VCaP (cell line): ENCODE measurements at regions not wholly inside any gene's neighbourhood (a gene's known extent, or its start where the extent isn't known, plus 50 kb on each side); places are given as distances from the start of the nearest gene placed in this dataset.

Source experiments
- H3K27ac ChIP-seq: fragments of 450-650 bp; 2 replicates; pipeline ENCODE4 v1.5.1; 2017
- TF ChIP-seq, protein P1 (sequence below): fragments of 450-650 bp; conservative IDR thresholded peaks from 2 replicates; pipeline ENCODE4 v1.5.1; 2017; ENCODE audit warnings: mild to moderate bottlenecking, moderate library complexity

DNA sequence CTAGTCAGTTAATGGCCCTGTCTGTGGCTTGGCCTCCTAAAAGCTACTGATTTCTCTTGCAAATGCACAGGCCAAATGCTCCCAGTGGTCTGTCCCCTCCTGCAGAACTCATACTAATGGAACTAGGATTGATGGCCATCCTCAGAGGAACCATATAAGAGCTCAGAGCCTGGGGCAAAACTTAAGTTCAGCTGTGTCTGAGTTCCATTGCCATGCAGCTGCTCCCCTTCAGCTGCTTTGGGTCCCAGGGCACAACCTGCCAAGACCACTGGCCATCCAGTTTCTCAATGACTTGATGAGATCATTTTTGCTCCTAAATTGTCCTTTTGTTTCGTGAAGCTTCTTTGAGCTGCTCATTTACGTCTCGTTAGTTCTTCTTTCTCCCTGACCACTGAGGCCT lies 529.5 kb upstream of the TBL1XR1 start:
- TF ChIP-seq, protein P1, sequence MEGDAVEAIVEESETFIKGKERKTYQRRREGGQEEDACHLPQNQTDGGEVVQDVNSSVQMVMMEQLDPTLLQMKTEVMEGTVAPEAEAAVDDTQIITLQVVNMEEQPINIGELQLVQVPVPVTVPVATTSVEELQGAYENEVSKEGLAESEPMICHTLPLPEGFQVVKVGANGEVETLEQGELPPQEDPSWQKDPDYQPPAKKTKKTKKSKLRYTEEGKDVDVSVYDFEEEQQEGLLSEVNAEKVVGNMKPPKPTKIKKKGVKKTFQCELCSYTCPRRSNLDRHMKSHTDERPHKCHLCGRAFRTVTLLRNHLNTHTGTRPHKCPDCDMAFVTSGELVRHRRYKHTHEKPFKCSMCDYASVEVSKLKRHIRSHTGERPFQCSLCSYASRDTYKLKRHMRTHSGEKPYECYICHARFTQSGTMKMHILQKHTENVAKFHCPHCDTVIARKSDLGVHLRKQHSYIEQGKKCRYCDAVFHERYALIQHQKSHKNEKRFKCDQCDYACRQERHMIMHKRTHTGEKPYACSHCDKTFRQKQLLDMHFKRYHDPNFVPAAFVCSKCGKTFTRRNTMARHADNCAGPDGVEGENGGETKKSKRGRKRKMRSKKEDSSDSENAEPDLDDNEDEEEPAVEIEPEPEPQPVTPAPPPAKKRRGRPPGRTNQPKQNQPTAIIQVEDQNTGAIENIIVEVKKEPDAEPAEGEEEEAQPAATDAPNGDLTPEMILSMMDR, result no peak
- H3K27ac ChIP-seq, result no peak overlapping the region

DNA sequence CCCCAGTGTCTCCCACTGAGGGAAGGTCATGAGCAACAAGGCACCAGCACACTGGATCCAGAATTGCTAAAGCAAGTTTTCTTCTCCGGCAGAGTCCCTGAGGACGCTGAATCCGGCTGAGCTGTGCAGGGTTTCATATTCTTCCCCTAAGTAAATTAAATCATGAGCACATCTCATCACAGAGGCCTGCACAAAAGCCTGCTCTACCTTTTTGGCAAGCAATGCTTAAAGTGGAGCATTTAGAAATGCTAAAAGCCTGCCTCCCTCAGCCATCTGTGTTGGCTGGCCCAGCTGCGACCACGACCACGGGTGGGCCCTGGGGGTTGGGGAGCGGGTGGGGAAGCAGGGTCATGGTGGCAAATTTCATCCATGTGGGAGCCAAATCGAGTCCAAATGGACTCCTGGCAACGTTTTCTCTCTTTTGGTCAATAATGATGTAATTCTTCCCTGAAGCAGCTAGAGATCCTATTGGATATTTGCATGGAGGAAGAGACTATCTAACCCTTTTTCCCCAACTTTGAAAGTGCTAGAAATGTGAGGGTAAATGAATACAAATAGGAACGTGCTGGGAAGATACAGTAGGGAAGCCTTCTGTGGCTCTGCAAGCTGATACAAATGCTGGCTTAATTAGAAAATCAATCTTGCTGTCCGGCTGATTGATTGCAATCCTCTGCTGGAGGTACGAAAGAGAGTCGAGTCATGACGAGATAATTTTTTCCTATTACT lies 532.8 kb upstream of the TBL1XR1 start:
- TF ChIP-seq, protein P1, result no peak
- no peak overlapping the region for H3K27ac ChIP-seq

DNA sequence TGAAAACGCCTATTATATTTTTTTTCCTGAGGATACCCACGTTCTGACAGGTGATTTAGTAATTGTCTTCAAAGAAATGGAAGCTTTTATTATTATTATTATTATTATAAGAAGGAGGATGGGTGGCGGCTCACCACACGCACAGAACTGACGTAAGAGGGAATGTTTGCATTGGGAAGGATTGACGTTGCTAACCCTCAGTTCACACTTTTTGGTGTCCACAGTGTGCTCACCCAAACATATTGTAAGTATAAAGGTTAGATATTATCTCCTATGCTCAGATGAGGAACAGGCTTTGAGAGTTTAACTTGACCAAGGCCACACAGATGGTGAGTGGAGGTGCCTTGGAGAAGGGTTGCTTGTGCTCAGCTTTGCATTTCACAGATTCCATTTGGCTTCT lies 533.5 kb upstream of the TBL1XR1 start:
- TF ChIP-seq, protein P1, result no peak

DNA sequence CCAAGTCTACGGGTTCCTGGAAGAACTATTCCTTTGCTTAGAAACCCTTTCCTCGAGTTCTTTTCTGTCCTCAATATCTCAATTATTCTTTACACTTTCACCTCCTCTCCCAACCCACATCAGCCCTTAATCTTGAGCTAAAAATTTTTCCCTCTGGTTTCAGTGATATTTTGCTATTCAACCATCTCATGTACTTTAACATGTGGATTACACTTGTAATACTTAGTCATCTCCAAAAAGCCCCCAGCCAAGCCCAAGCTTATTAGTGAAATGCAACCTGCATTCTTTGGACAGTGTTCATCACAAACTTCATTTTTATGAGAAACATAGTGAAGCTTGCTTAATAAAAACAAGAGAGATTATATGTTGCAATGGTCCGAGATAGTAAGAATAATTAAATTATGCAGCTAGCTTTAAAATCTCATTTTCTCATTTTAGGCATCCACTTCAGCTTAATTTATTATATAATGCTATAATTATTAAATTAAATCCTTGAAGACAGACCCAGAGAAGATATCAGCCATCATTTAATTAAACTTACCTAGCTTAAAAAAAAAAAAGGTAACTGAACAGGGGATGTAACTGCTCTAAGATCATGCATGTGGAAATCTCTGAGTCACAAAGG lies 534.5 kb upstream of the TBL1XR1 start:
- TF ChIP-seq, protein P1, result no peak
- H3K27ac ChIP-seq, result no peak overlapping the region

More for the DNA sequence above, 533.5 kb upstream of the TBL1XR1 start:
- H3K27ac ChIP-seq, result no peak overlapping the region

DNA sequence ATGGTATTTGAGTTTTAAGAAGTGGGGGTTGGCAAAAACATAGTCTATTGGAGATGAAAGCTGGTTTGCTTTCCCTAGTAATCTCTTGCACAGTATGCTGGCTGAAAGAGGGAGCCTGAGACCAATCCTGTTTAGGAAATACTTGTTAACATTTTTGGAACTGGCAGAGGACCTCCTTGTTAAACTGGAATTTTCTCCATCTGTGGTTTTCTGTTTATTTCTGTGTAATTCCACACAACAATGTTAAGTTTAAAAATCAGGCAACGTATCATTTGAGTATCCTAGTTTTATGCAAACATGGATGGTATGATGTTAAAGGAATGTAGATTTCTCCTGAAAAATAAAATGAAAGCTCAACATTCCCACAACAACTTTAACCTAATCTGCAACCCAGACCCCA lies 536.0 kb upstream of the TBL1XR1 start:
- H3K27ac ChIP-seq, result no peak overlapping the region
- TF ChIP-seq, protein P1, result no peak

DNA sequence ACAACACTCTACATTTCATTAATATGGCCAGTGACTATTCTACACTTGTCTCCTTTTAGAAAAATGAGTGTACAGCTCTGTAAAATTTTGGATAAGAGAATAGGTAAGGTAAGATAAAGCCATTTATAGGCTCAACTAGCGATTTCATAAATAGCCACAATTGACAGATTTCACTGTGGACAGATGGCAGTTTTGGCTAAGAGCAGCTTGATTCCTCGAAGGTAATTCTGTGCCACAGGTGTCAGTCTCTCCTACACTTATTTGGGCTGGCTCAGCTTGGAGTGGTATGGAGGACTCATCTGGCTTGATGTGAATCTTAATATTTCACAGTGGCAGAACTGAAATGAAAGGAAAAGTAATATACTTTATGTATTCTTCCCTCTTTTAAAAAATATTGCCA lies 536.7 kb upstream of the TBL1XR1 start:
- TF ChIP-seq, protein P1, result no peak
- H3K27ac ChIP-seq, result no peak overlapping the region

DNA sequence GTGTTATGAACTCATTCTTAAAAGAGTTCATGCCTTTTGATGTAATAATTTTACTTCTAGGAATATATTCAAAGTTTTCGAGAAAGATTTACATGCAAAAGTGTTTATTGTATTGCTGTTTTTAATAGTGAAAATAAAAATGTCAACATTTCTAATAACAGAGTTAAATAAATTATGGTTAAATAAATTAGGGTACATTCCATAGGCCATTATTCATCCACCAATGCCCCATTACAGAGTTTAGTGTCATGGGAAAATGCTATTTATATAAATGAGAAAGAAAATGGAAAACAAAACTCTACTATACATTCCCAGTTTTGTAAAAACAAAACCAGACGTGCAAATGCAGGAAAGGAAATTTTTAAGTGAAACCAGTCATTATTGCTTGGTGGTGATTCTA lies 538.1 kb upstream of the TBL1XR1 start:
- TF ChIP-seq, protein P1, result no peak
- H3K27ac ChIP-seq, result no peak overlapping the region
